ENCODE measurements at regions not wholly inside any gene's neighbourhood (a gene's known extent, or its start where the extent isn't known, plus 50 kb on each side); places are given as distances from the start of the nearest gene placed in this dataset.

GRCh38 chr4:12595489-12595888 is 888.7 kb downstream of the RAB28 start:
- peak overlapping the region; percentile 62 for H2AFZ ChIP-seq (ENCODE audit: low read length)
- no peak overlapping the region for H3K23ac ChIP-seq (ENCODE audit: insufficient read length)
- no peaks in the 10 kb centered on the region for H3K79me1 ChIP-seq (ENCODE audit: low read depth, low read length)
- no peaks in the 10 kb centered on the region for H4K20me1 ChIP-seq (replicated peaks in 1 of 2; ENCODE audit: control insufficient read depth in 1 of 2, insufficient read depth in 2 of 2, low read length in 2 of 2)
- H4K8ac ChIP-seq (ENCODE audit: extremely low read depth, insufficient read depth, low read length): peak overlapping the region; percentile 7; the same call in 1 of the 2 replicates
- no peak overlapping the region for H4K91ac ChIP-seq (replicated peaks; ENCODE audit: insufficient read length, low read length)
- no peaks in the 10 kb centered on the region for H3K9me3 ChIP-seq (ENCODE audit: insufficient read depth in 2 of 2, low read depth in 1 of 2, low read length in 1 of 2)
- H3K9ac ChIP-seq (replicated peaks in 1 of 4; ENCODE audit: extremely low read depth in 1 of 4, low read depth in 3 of 4, low read length in 3 of 4): no peak overlapping the region
- H3K18ac ChIP-seq (ENCODE audit: extremely low read depth, low read length): peak overlapping the region; percentile 19; the same call in 1 of the 2 replicates
- H2BK20ac ChIP-seq (ENCODE audit: low read length): no peak overlapping the region
- H3K27ac ChIP-seq (ENCODE audit: low read depth, low read length): no peak overlapping the region
- DNase-seq (ENCODE audit: low read depth in 1 of 2, low spot score in 2 of 2): no peak
- no peak overlapping the region for H3K56ac ChIP-seq (replicated peaks; ENCODE audit: insufficient read length, low read depth, low read length)
- no peaks in the 10 kb centered on the region for H3K79me2 ChIP-seq (ENCODE audit: control insufficient read depth in 1 of 2, insufficient read depth in 2 of 2, low read length in 2 of 2)
- H3K4ac ChIP-seq (replicated peaks; ENCODE audit: insufficient read length, low read depth, low read length): no peak overlapping the region
- no peaks in the 10 kb centered on the region for H3K4me1 ChIP-seq (replicated peaks in 1 of 4; ENCODE audit: control insufficient read depth in 3 of 4, insufficient read depth in 4 of 4, low read length in 3 of 4)
- POLR2A ChIA-PET (ENCODE audit: partially characterized antibody): no interaction called here
- FAIRE-seq: no peak
- H3K27me3 ChIP-seq (replicated peaks in 1 of 4; ENCODE audit: control insufficient read depth in 3 of 4, extremely low read depth in 1 of 4, insufficient read depth in 3 of 4, low read length in 3 of 4): no peaks in the 10 kb centered on the region
- H3K4me2 ChIP-seq (ENCODE audit: insufficient read depth in 1 of 2, low read depth in 2 of 2, low read length in 2 of 2): no peak overlapping the region
- no peaks in the 10 kb centered on the region for H3K23me2 ChIP-seq (ENCODE audit: low read depth, low read length)
- no peak overlapping the region for H2AK5ac ChIP-seq (ENCODE audit: low read depth, low read length)
- no peak overlapping the region for H2BK5ac ChIP-seq (ENCODE audit: low read depth, low read length)
- WGBS, 2 experiments (ENCODE audit: extremely low coverage in 1 of 2, insufficient coverage in 1 of 2, insufficient read length in 1 of 2, insufficient replicate concordance in 2 of 2, low coverage in 1 of 2, low lambda C conversion rate in 2 of 2, missing lambda C conversion rate in 1 of 2): 90% methylated on average over 4 of the region's 4 CpGs; no CpG with 5 or more reads in 1 of the 2 experiments
- no peak overlapping the region for H4K5ac ChIP-seq (ENCODE audit: insufficient read length, low read depth, low read length)
- no peak overlapping the region for H2BK12ac ChIP-seq (ENCODE audit: low read depth, low read length)
- 0 out of 2 replicates have a peak overlapping the region, but pooled peaks have one; percentile 29 for H2BK15ac ChIP-seq (ENCODE audit: low read length)
- CTCF ChIA-PET (ENCODE audit: partially characterized antibody): interaction anchor here (0.7 to 7.1 kb wide), 18 partner anchors 8 to 553 kb away, joined by 3 to 45 read pairs (median 4); no protein-coding TSS in a partner anchor
- H3K36me3 ChIP-seq (ENCODE audit: control insufficient read depth in 2 of 4, insufficient read depth in 4 of 4, low read length in 3 of 4): no peaks in the 10 kb centered on the region
- no peak overlapping the region for H2BK120ac ChIP-seq (replicated peaks; ENCODE audit: low read depth, low read length)
- H3K14ac ChIP-seq (ENCODE audit: insufficient read length): no peak overlapping the region
- H3K4me3 ChIP-seq (ENCODE audit: extremely low read depth in 1 of 4, insufficient read depth in 2 of 4, low read depth in 3 of 4, low read length in 4 of 4): no peak overlapping the region
- TF ChIP-seq CREB1 (IDR thresholded peaks at IDR 0.05) (no peak), ATF2 (IDR thresholded peaks at IDR 0.05; ENCODE audit: low read length) (no peak), BRCA1 (IDR thresholded peaks at IDR 0.05; ENCODE audit: low read depth, low read length) (no peak), POU5F1 (IDR thresholded peaks at IDR 0.05; ENCODE audit: low read depth, low read length) (no peak), JUN (IDR thresholded peaks at IDR 0.05; ENCODE audit: low read depth, low read length) (no peak), USF2 (IDR thresholded peaks at IDR 0.05; ENCODE audit: low read length) (no peak), CTBP2 (IDR thresholded peaks at IDR 0.05; ENCODE audit: borderline replicate concordance, insufficient read depth, insufficient read length, low read length) (no peak), HDAC6 (IDR thresholded peaks at IDR 0.05; ENCODE audit: low read depth, low read length) (no peak), KDM1A (IDR thresholded peaks at IDR 0.05; ENCODE audit: borderline replicate concordance, low read length) (no peak), SP2 (IDR thresholded peaks at IDR 0.05; ENCODE audit: low read length) (no peak), MAFK (IDR thresholded peaks at IDR 0.05; ENCODE audit: low read depth, low read length) (no peak), HDAC2 (IDR thresholded peaks at IDR 0.05; ENCODE audit: borderline replicate concordance in 1 of 2, low read depth in 2 of 2, low read length in 2 of 2) (no peak)
